Tibial nerve (tissue), 4 donors: ENCODE measurements at regions not wholly inside any gene's neighbourhood (a gene's known extent, or its start where the extent isn't known, plus 50 kb on each side); places are given as distances from the start of the nearest gene placed in this dataset. TPM values are rescaled to one million over a fixed set of nuclear protein-coding genes. Genes with fewer than 3 reads are reported as not detected.
"Not testable (repeated sequence)": the region's sequence is repeated elsewhere in the genome, so short reads cannot be mapped to it uniquely, and the experiment has no call there.

ENCODE experiments used
- DNase-seq, 2 donors: peaks; one replicate each; pipeline ENCODE4 v3.0.0-alpha.2; 2019; ENCODE audit warnings: low spot score in 2 of 2
- H3K27ac ChIP-seq, 4 donors: fragments of 200-600 bp; sonication (generic) in 3 of 4; one replicate each; pipeline ENCODE4 v1.5.1; 2017 to 2019; ENCODE audit warnings: mild to moderate bottlenecking in 1 of 4
- H3K27me3 ChIP-seq, 2 donors: fragments of 200-600 bp; sonication (generic) in 1 of 2; one replicate each; pipeline versions ENCODE4 v1.5.1 to v1.6.0; 2017 to 2019
- H3K36me3 ChIP-seq, 3 donors: fragments of 200-600 bp; sonication (generic); one replicate each; pipeline ENCODE4 v1.5.1; 2018 to 2019
- H3K4me1 ChIP-seq, 4 donors: fragments of 200-600 bp; sonication (generic) in 3 of 4; one replicate each; pipeline ENCODE4 v1.5.1; 2017 to 2019
- H3K4me3 ChIP-seq, 4 donors: fragments of 200-600 bp; sonication (generic) in 3 of 4; one replicate each; pipeline ENCODE4 v1.5.1; 2017 to 2019; ENCODE audit warnings: mild to moderate bottlenecking in 1 of 4, moderate library complexity in 1 of 4
- H3K9me3 ChIP-seq, 4 donors: fragments of 200-600 bp; sonication (generic) in 3 of 4; one replicate each; pipeline ENCODE4 v1.5.1; 2017 to 2019
- CTCF ChIP-seq, 5 experiments: fragments of 200-600 bp in 3 of 5; fragments of 450-650 bp in 2 of 5; sonication (generic) in 3 of 5; IDR thresholded peaks; one replicate each; pipeline ENCODE4 v1.5.1; 2016 to 2019; ENCODE audit warnings: antibody characterized with exemption in 5 of 5, mild to moderate bottlenecking in 3 of 5, moderate library complexity in 2 of 5
- EP300 ChIP-seq, 2 donors: sonication (generic); formaldehyde crosslinking; IDR thresholded peaks; one replicate each; pipeline ENCODE4 v1.6.1; 2017; ENCODE audit warnings: antibody characterized with exemption in 2 of 2, mild to moderate bottlenecking in 1 of 2
- POLR2A ChIP-seq, 2 donors: fragments of 450-650 bp; IDR thresholded peaks; one replicate each; pipeline ENCODE4 v1.6.1; 2017; ENCODE audit warnings: antibody characterized with exemption in 2 of 2, mild to moderate bottlenecking in 2 of 2, moderate library complexity in 2 of 2
- WGBS, 2 donors: methylation state at CpG; one replicate each; pipeline ENCODE4 v1.1.5; 2018; 5-methylcytosine and 5-hydroxymethylcytosine counted together
- small RNA-seq: library from RNA; depleted of rRNA; stranded (forward); fragments of <200 nt; gene quantifications from one replicate; pipeline ENCODE3, GENCODE V24; 2016

- DNase-seq: no peak
- Histone ChIP-seq H3K4me3 (no peak overlapping the region), H3K4me1 (peaks cover 0 to 10% (median 0%) of the 10 kb centered on the region in 4 donors), H3K27me3 (no peaks in the 10 kb centered on the region), H3K9me3 (no peaks in the 10 kb centered on the region), H3K36me3 (no peaks in the 10 kb centered on the region), H3K27ac (no peak overlapping the region)
- WGBS, 2 donors: 88 to 89% methylated on average over 10 to 11 of the region's 11 CpGs
- TF ChIP-seq POLR2A (IDR thresholded peaks at IDR 0.05): no peak
- no peak for TF ChIP-seq CTCF (IDR thresholded peaks at IDR 0.05)
- TF ChIP-seq EP300 (IDR thresholded peaks at IDR 0.05): no peak
Measured at GRCh38 chr4:184962125-184962638, 56.1 kb upstream of the HELT start.

GRCh38 chr4:184965230-184966050 lies 52.9 kb upstream of the HELT start:
- DNase-seq, H3K9me3 ChIP-seq: not testable (repeated sequence)
- WGBS, 2 donors: 95 to 96% methylated on average over 26 to 38 of the region's 50 CpGs

GRCh38 chr4:184966051-184966691 lies 52.1 kb upstream of the HELT start:
- H3K27ac ChIP-seq, H3K4me3 ChIP-seq: not testable (repeated sequence)
- WGBS, 2 donors: 96% methylated on average over 18 to 36 of the region's 42 CpGs

More at GRCh38 chr4:184965230-184966050, 52.9 kb upstream of the HELT start:
- not testable (repeated sequence) for H3K4me3 ChIP-seq, H3K36me3 ChIP-seq, H3K4me1 ChIP-seq, H3K27me3 ChIP-seq, H3K27ac ChIP-seq

GRCh38 chr4:184967699-184968098 lies 50.6 kb upstream of the HELT start:
- DNase-seq, H3K4me1 ChIP-seq, H3K27ac ChIP-seq, H3K4me3 ChIP-seq, H3K36me3 ChIP-seq, H3K27me3 ChIP-seq, H3K9me3 ChIP-seq: not testable (repeated sequence)
- 93 to 95% methylated on average over 15 of the region's 15 CpGs for WGBS, 2 donors

More at GRCh38 chr4:184966051-184966691, 52.1 kb upstream of the HELT start:
- not testable (repeated sequence) for H3K27me3 ChIP-seq, H3K36me3 ChIP-seq, H3K9me3 ChIP-seq, DNase-seq, H3K4me1 ChIP-seq

GRCh38 chr4:184968366-184968765 lies 49.9 kb upstream of the HELT start:
- no peak overlapping the region for H3K4me3 ChIP-seq
- 78 to 79% methylated on average over 3 of the region's 3 CpGs for WGBS, 2 donors

More at GRCh38 chr4:184968366-184968765, 49.9 kb upstream of the HELT start:
- no peaks in the 10 kb centered on the region for H3K27me3 ChIP-seq
- TF ChIP-seq EP300 (IDR thresholded peaks at IDR 0.05) (no peak), POLR2A (IDR thresholded peaks at IDR 0.05) (no peak), CTCF (IDR thresholded peaks at IDR 0.05) (no peak)
- H3K27ac ChIP-seq: no peak overlapping the region
- H3K4me1 ChIP-seq: no peaks in the 10 kb centered on the region
- no peaks in the 10 kb centered on the region for H3K9me3 ChIP-seq
- no peaks in the 10 kb centered on the region for H3K36me3 ChIP-seq
- no peak for DNase-seq

Small RNA genes in the stretch of these regions (small RNA-seq; reads per million reads assigned to genes)
- gene MIR4455: not detected
